PC-3 (cell line): ENCODE measurements at regions not wholly inside any gene's neighbourhood (a gene's known extent, or its start where the extent isn't known, plus 50 kb on each side); places are given as distances from the start of the nearest gene placed in this dataset.

ENCODE experiments used
- CTCF ChIP-seq: fragments of 300-600 bp; sonication (generic); conservative IDR thresholded peaks from 2 replicates; pipeline ENCODE4 v1.5.1; 2017; ENCODE audit warnings: antibody characterized with exemption, low read depth, mild to moderate bottlenecking, low read length
- EZH2 ChIP-seq: fragments of 300-600 bp; sonication (generic); IDR thresholded peaks from one replicate; pipeline ENCODE4 v1.6.1; 2017; ENCODE audit warnings: antibody characterized with exemption, mild to moderate bottlenecking, low read length; ENCODE audit not compliant: unreplicated experiment
- EZH2phosphoT487 ChIP-seq: fragments of 300-600 bp; sonication (generic); IDR thresholded peaks from 2 replicates; pipeline ENCODE4 v1.6.1; 2018; ENCODE audit warnings: mild to moderate bottlenecking, antibody characterized with exemption, low read length, borderline replicate concordance

DNA sequence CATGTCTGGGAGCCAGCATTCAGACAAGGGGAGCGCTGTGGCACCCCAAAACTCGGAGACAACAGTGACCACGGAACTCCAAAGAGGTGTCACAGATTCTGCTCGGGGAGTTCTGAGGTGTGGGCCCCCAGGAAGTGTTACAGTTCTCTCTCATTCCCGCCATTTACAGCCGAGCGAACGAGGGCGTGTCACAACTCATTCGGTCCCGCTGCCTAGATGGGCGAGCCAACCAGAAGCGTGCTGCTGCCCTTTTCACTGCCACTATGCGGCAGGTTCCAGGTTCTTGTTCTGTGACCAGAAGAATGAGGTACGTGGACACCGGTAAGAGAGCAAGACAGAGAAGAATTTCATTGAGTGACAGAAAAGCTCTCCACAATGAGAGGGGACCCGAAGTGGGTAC, 1370.6 kb upstream of the AGA start:
- TF ChIP-seq CTCF (no peak), EZH2phosphoT487 (no peak), EZH2 (no peak)
